HFF-Myc (cell line): ENCODE measurements at regions not wholly inside any gene's neighbourhood (a gene's known extent, or its start where the extent isn't known, plus 50 kb on each side); places are given as distances from the start of the nearest gene placed in this dataset.
"Not testable (repeated sequence)": the region's sequence is repeated elsewhere in the genome, so short reads cannot be mapped to it uniquely, and the experiment has no call there.

Experiments
- DNase-seq: peaks from one replicate; pipeline ENCODE4 v3.0.0-alpha.2; 2011; ENCODE audit warnings: low read depth; ENCODE audit errors: extremely low read depth
- H3K4me3 ChIP-seq: replicated peaks from 2 replicates; pipeline ENCODE4 v1.5.1; 2011; ENCODE audit warnings: low read depth, mild to moderate bottlenecking, control low read depth, low read length
- TF ChIP-seq, protein P1 (sequence below): IDR thresholded peaks from 2 replicates; pipeline ENCODE4 v1.5.1; 2012; ENCODE audit warnings: mild to moderate bottlenecking, low read depth, low read length, control low read depth; ENCODE audit errors: missing control alignments

- DNase-seq = peak; percentile 32
- TF ChIP-seq, protein P1, sequence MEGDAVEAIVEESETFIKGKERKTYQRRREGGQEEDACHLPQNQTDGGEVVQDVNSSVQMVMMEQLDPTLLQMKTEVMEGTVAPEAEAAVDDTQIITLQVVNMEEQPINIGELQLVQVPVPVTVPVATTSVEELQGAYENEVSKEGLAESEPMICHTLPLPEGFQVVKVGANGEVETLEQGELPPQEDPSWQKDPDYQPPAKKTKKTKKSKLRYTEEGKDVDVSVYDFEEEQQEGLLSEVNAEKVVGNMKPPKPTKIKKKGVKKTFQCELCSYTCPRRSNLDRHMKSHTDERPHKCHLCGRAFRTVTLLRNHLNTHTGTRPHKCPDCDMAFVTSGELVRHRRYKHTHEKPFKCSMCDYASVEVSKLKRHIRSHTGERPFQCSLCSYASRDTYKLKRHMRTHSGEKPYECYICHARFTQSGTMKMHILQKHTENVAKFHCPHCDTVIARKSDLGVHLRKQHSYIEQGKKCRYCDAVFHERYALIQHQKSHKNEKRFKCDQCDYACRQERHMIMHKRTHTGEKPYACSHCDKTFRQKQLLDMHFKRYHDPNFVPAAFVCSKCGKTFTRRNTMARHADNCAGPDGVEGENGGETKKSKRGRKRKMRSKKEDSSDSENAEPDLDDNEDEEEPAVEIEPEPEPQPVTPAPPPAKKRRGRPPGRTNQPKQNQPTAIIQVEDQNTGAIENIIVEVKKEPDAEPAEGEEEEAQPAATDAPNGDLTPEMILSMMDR = peak; percentile 74
- H3K4me3 ChIP-seq = no peak overlapping the region
Observed at GRCh38 chr11:129750343-129751292, 65.0 kb upstream of the TMEM45B start.

DNA sequence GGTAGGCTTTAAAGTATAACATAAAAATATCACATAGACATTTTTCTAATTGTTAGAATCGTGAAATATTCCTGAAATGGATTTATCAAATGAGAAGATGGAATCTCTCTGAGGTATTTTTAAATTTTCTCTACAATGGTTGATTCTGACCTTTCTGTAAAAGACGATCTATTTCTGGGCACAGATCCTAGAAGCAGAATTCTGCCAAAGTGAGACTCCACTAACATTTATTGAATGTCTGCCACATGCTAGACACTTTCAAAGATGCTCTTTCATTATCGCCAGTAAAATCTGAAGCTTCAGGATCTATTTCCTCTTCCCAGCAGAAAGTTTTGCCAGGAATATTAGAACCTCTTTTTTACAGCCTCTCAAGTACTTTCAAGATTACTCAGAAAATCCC is 64.1 kb upstream of the TMEM45B start:
- no peak for DNase-seq
- TF ChIP-seq, protein P1 = no peak
- no peak overlapping the region for H3K4me3 ChIP-seq

DNA sequence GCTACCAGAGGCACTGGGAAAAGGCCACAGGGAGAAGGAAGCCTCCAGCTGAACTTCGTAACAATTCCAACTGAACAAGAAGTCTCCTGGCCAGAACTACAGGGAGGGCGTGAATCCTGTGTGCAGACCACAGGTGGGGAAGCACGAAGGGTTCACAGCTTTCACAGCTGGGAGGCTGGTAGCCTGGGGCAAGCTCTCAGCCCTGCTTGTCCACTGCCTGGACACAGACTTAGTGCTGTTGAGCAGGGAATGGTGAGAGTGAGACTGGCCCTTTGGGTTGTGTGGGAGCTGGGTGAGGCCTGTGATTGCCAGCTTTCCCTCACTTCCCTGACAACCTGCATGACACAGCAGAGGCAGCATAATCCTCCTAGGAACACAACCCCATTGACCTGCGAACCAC is 52.1 kb upstream of the TMEM45B start:
- DNase-seq, H3K4me3 ChIP-seq: not testable (repeated sequence)

DNA sequence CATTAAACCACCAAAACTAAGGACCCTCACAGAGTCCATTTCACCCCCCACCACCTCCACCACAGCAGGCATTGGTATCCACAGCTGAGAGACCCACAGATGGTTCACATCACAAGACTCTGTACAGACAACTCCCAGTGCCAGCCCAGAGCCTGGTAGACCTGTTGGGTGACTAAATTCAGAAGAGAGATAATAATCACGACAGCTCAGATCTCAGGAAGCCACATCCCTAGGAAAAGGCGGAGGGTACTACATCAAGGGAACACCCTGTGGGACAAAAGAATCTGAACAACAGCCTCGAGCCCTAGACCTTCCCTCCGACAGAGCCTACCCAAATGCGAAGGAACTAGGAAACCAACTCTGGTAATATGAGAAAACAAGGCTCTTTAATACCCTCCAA is 51.4 kb upstream of the TMEM45B start:
- not testable (repeated sequence) for H3K4me3 ChIP-seq, DNase-seq
